ENCODE measurements at regions not wholly inside any gene's neighbourhood (a gene's known extent, or its start where the extent isn't known, plus 50 kb on each side); places are given as distances from the start of the nearest gene placed in this dataset.

GRCh38 chrX:69028006-69028760, 137.1 kb downstream of the PJA1 start:
- DNase-seq (ENCODE audit: insufficient read length, low spot score) (no peak), FAIRE-seq (no peak)
- TF ChIP-seq, protein P1, sequence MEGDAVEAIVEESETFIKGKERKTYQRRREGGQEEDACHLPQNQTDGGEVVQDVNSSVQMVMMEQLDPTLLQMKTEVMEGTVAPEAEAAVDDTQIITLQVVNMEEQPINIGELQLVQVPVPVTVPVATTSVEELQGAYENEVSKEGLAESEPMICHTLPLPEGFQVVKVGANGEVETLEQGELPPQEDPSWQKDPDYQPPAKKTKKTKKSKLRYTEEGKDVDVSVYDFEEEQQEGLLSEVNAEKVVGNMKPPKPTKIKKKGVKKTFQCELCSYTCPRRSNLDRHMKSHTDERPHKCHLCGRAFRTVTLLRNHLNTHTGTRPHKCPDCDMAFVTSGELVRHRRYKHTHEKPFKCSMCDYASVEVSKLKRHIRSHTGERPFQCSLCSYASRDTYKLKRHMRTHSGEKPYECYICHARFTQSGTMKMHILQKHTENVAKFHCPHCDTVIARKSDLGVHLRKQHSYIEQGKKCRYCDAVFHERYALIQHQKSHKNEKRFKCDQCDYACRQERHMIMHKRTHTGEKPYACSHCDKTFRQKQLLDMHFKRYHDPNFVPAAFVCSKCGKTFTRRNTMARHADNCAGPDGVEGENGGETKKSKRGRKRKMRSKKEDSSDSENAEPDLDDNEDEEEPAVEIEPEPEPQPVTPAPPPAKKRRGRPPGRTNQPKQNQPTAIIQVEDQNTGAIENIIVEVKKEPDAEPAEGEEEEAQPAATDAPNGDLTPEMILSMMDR (IDR thresholded peaks at IDR 0.05; ENCODE audit: insufficient read depth, missing control alignments) = no peak

GRCh38 chrX:69027181-69028005, 137.9 kb downstream of the PJA1 start:
- DNase-seq (ENCODE audit: insufficient read length, low spot score) (no peak), FAIRE-seq (no peak)
- TF ChIP-seq, protein P1 (IDR thresholded peaks at IDR 0.05; ENCODE audit: insufficient read depth, missing control alignments) = no peak

DNA sequence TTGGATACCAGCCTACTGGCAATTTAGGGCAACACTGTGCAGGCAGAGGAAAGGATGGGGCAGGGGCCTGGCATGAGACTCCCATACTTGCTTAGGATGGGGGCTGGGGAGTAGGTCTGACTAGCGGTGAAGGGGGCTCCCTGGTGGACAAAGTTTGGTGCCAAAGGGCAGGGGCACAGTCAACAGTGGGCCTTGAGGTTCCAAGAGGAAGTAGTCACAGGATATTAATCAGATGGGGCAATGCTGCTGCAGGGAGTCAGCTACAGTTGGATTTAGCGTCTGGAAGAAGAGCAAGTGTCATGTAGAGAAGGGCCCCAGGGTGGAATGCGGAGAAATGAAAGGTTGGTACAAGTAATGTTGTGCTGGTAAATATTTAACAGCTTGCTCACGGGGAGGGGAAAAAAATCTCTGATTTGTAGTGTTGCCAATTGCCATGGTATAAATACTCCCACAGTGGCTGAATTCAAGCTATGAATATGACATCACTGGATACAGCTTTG, 139.4 kb downstream of the PJA1 start:
- DNase-seq (ENCODE audit: insufficient read length, low spot score) (no peak), FAIRE-seq (no peak)
- TF ChIP-seq, protein P1 (IDR thresholded peaks at IDR 0.05; ENCODE audit: insufficient read depth, missing control alignments) = no peak

- no peak for DNase-seq (ENCODE audit: insufficient read length, low spot score)
- FAIRE-seq = no peak
These were observed 140.3 kb downstream of the PJA1 start for GRCh38 chrX:69024931-69025330.

GRCh38 chrX:69024161-69024736, 141.0 kb downstream of the PJA1 start:
- no peak for DNase-seq (ENCODE audit: insufficient read length, low spot score)
- TF ChIP-seq, protein P1 (IDR thresholded peaks at IDR 0.05; ENCODE audit: insufficient read depth, missing control alignments) = no peak
- FAIRE-seq = no peak

More at GRCh38 chrX:69024931-69025330, 140.3 kb downstream of the PJA1 start:
- TF ChIP-seq, protein P1 (IDR thresholded peaks at IDR 0.05; ENCODE audit: insufficient read depth, missing control alignments) = no peak

DNA sequence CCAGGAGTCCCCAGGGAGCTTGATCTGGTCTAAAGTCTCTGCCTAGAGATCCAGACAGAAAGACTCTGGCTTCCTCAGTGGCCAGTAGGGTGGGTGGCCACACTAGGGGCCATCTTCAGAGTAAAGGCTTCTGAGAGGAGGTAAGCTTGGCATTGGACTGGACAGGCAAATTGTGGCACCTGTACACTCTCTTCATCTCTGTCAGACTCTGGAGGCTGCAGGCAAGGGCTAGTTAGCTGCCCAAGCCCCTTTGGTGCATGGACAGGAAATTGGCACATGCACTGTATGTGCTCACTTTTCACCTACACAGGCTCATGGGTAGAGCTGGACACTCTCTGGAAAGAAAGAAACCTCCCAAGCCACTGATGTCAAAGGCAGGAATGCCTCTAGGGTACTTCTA, 142.8 kb downstream of the PJA1 start:
- DNase-seq (ENCODE audit: insufficient read length, low spot score) = no peak
- no peak for FAIRE-seq
- TF ChIP-seq, protein P1 (IDR thresholded peaks at IDR 0.05; ENCODE audit: insufficient read depth, missing control alignments) = no peak
